Smooth muscle cell (in vitro differentiated cells): ENCODE measurements at regions not wholly inside any gene's neighbourhood (a gene's known extent, or its start where the extent isn't known, plus 50 kb on each side); places are given as distances from the start of the nearest gene placed in this dataset.
"Not testable (repeated sequence)": the region's sequence is repeated elsewhere in the genome, so short reads cannot be mapped to it uniquely, and the experiment has no call there.

Experiments used
- DNase-seq: peaks from one replicate; lab custom pipeline; 2025; ENCODE audit not compliant: unreplicated experiment; lab: John Stamatoyannopoulos, UW
- H2AFZ ChIP-seq: fragments of 200-600 bp; sonication (generic); 2 replicates; pipeline ENCODE4 v1.6.0; 2016; ENCODE audit warnings: antibody characterized with exemption, low read depth, mild to moderate bottlenecking
- H3F3A ChIP-seq: fragments of 200-600 bp; sonication (generic); 2 replicates; pipeline ENCODE4 v1.6.0; 2017; ENCODE audit warnings: antibody characterized with exemption, low read depth
- H3K27ac ChIP-seq: fragments of 200-600 bp; sonication (generic); 2 replicates; pipeline ENCODE4 v1.5.1; 2016; ENCODE audit warnings: low read depth, mild to moderate bottlenecking
- H3K27me3 ChIP-seq: fragments of 200-600 bp; sonication (generic); 2 replicates; pipeline ENCODE4 v1.6.1; 2016; ENCODE audit warnings: low read depth, mild to moderate bottlenecking
- H3K36me3 ChIP-seq: fragments of 200-600 bp; sonication (generic); 2 replicates; pipeline ENCODE4 v1.5.1; 2016; ENCODE audit warnings: low read depth
- H3K4me1 ChIP-seq: fragments of 200-600 bp; sonication (generic); 2 replicates; pipeline ENCODE4 v1.5.1; 2016; ENCODE audit warnings: low read depth
- H3K4me2 ChIP-seq: fragments of 200-600 bp; sonication (generic); 2 replicates; pipeline ENCODE4 v1.6.0; 2016; ENCODE audit warnings: mild to moderate bottlenecking
- H3K4me3 ChIP-seq: fragments of 200-600 bp; sonication (generic); 2 replicates; pipeline ENCODE4 v1.5.1; 2016; ENCODE audit warnings: mild to moderate bottlenecking
- H3K79me2 ChIP-seq: fragments of 200-600 bp; sonication (generic); 2 replicates; pipeline ENCODE4 v1.6.0; 2016; ENCODE audit warnings: low read depth, mild to moderate bottlenecking
- H3K9ac ChIP-seq: fragments of 200-600 bp; sonication (generic); 2 replicates; pipeline ENCODE4 v1.6.0; 2016; ENCODE audit warnings: low read depth
- H3K9me3 ChIP-seq: fragments of 200-600 bp; sonication (generic); replicated peaks from 2 replicates; pipeline ENCODE4 v1.5.1; 2016; ENCODE audit warnings: low read depth
- H4K20me1 ChIP-seq: fragments of 200-600 bp; sonication (generic); 2 replicates; pipeline ENCODE4 v1.6.0; 2016; ENCODE audit warnings: low read depth
- WGBS: methylation state at CpG from one replicate; pipeline ENCODE4 v1.1.7; 2016; ENCODE audit warnings: low lambda C conversion rate; 5-methylcytosine and 5-hydroxymethylcytosine counted together
- TF ChIP-seq, protein P1 (sequence below): fragments of 200-600 bp; sonication (generic); IDR thresholded peaks from 2 replicates; pipeline ENCODE4 v1.5.1; 2017; ENCODE audit warnings: borderline replicate concordance, mild to moderate bottlenecking, antibody characterized with exemption; ENCODE audit not compliant: insufficient read depth, poor library complexity, severe bottlenecking

DNA sequence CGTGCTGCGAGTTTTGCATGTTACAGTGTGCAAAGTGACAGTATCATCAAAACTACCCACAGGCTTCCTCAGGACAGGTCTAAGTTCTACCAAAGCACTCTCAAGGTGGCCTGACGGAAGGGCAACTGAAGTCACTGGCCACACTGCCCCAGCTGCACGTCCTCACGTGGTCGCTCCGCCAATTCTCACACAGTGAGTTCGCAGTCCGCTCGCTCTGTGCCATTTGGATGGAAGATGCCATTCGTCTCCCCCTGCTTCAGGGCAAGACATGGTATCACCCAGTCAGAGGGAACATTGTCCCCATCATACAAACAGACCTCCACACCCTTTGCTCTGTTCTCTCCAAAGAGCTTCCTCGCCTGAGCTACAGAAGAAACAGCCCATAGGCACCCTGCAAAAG lies 109.6 kb upstream of the COBL start:
- no peaks in the 10 kb centered on the region for H3K4me1 ChIP-seq
- TF ChIP-seq, protein P1, sequence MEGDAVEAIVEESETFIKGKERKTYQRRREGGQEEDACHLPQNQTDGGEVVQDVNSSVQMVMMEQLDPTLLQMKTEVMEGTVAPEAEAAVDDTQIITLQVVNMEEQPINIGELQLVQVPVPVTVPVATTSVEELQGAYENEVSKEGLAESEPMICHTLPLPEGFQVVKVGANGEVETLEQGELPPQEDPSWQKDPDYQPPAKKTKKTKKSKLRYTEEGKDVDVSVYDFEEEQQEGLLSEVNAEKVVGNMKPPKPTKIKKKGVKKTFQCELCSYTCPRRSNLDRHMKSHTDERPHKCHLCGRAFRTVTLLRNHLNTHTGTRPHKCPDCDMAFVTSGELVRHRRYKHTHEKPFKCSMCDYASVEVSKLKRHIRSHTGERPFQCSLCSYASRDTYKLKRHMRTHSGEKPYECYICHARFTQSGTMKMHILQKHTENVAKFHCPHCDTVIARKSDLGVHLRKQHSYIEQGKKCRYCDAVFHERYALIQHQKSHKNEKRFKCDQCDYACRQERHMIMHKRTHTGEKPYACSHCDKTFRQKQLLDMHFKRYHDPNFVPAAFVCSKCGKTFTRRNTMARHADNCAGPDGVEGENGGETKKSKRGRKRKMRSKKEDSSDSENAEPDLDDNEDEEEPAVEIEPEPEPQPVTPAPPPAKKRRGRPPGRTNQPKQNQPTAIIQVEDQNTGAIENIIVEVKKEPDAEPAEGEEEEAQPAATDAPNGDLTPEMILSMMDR: no peak
- no peaks in the 10 kb centered on the region for H3K9me3 ChIP-seq
- no peak overlapping the region for H2AFZ ChIP-seq
- H4K20me1 ChIP-seq: no peaks in the 10 kb centered on the region
- no peak for DNase-seq
- no peak overlapping the region for H3K4me2 ChIP-seq
- no peaks in the 10 kb centered on the region for H3K79me2 ChIP-seq
- 91% methylated on average over 12 of the region's 12 CpGs for WGBS
- H3K27ac ChIP-seq: no peak overlapping the region
- no peaks in the 10 kb centered on the region for H3F3A ChIP-seq
- no peak overlapping the region for H3K4me3 ChIP-seq
- no peak overlapping the region for H3K9ac ChIP-seq
- no peaks in the 10 kb centered on the region for H3K36me3 ChIP-seq
- peaks cover 10% of the 10 kb centered on the region for H3K27me3 ChIP-seq

DNA sequence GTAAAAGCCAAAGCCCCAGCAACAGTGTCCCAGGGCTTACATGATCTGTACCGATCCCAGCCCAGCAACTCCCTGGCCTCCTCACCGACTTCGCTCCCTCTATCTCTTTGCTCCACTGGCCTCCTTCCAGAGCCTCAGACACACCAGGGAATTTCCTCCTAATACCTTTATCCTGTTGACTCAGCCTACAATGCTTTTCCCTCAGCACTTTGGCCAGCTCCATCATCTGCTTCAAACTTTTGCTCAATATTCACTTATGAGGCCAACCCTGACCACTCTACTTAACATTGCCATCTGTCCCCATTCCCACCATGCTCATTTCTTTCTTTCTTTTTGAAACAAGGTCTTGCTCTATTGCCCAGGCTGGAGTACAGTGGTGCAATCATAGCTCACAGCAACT lies 93.3 kb upstream of the COBL start:
- H4K20me1 ChIP-seq, H2AFZ ChIP-seq, H3K9me3 ChIP-seq, H3K9ac ChIP-seq, H3K27me3 ChIP-seq, H3F3A ChIP-seq, H3K4me1 ChIP-seq, H3K4me3 ChIP-seq, H3K36me3 ChIP-seq, H3K79me2 ChIP-seq, DNase-seq, H3K27ac ChIP-seq, H3K4me2 ChIP-seq: not testable (repeated sequence)
- no CpG with 5 or more reads among the region's 3 CpGs for WGBS

DNA sequence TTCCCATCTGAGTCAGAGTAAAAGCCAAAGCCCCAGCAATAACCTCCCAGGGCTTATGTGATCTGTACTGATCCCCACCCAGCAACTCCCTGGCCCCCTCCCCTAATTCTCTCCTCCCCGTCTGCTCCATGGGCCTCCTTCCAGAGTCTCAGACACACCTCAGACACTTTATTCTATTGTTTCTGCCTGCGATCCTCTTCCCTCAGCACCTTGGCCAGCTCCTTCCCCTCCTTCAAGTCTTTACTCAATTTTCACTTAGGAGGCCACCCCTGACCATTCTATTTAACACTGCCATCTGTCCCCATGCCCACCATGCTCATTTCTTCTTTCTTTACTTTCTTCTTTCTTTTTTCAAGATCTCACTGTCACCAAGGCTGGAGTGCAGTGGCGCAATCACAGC lies 81.0 kb upstream of the COBL start:
- H3K27me3 ChIP-seq: not testable (repeated sequence)

DNA sequence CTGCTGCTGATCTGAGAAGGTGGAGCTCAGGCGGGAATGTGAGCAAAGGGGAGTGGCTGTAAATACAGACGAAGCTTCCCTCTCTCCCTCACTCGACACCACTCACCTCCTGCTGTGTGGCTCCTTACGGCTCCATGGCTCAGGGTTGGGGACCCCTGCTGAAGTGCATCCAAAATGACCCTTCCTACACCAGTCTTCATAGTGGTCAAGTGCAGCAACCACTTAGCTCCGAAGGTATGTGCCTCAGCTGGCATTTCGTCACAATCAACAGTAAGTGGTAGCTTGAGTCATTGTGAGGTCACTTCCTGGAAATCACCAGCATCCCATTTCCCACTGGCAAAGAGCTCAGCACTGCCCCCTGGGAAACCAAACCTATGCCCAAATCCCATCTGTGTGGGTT lies 76.4 kb upstream of the COBL start:
- DNase-seq, H3K27ac ChIP-seq, H3K27me3 ChIP-seq, H3K4me2 ChIP-seq, H3K9ac ChIP-seq, H2AFZ ChIP-seq, H3K4me1 ChIP-seq, H3K79me2 ChIP-seq, H3K36me3 ChIP-seq, H4K20me1 ChIP-seq, H3K4me3 ChIP-seq, H3K9me3 ChIP-seq, H3F3A ChIP-seq: not testable (repeated sequence)
- 88% methylated on average over 6 of the region's 6 CpGs for WGBS

More for the DNA sequence above, 81.0 kb upstream of the COBL start:
- 41% methylated on average over 3 of the region's 3 CpGs for WGBS
- not testable (repeated sequence) for H3K36me3 ChIP-seq, H3K4me2 ChIP-seq, DNase-seq, H3K27ac ChIP-seq, H3K4me3 ChIP-seq, H3K4me1 ChIP-seq, H3K9me3 ChIP-seq, H3K9ac ChIP-seq, H3K79me2 ChIP-seq, H2AFZ ChIP-seq, H4K20me1 ChIP-seq, H3F3A ChIP-seq

DNA sequence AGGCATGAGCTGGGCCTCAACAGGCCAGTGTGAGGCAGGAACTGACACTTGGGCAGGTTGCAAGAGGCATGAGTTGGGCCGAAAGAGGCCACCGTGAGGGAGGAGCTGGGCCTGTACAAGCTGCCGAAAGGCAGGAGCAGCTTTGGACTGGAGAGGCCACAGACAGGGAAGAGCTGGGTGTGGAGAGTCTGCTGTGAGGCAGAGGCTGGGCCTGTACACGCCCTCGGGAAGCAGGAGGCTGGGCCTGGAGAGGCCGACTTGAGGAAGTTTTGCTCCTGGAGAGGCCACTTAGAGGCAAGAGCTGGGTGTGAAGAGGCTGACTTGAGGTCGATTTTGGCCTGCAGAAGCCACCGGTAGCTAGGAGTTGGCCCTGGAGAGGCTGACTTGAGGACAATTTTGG lies 73.3 kb upstream of the COBL start:
- H2AFZ ChIP-seq, H3K79me2 ChIP-seq: not testable (repeated sequence)

DNA sequence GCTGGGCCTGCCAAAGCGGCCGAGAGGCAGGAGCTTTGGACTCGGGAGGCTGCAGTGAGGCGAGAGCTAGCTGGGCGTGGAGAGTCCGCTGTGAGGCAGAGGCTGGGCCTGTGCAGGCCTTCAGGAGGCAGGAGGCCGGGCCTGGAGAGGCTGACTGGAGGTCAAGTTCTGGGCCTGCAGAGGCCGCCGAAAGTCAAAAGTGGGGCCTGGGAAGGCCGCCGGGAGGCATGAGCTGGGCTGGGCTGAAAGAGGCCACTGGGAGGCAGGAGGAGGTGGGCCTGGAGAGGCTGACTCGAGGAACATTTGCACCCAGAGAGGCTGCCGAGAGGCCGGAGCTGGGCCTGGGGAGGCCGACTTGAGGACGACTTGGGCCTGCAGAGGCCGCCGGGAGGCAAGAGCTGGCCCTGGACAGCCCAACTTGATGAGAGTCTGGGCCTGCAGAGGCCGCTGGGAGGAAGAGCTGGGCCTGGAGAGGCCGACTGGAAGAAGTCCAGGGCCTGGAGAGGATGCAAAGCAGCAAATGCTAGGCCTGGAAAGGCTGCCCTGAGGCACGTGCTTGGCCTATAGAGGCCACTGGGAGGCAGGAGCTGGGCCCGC lies 72.7 kb upstream of the COBL start:
- H3K9me3 ChIP-seq, H3K36me3 ChIP-seq, DNase-seq, H3K27ac ChIP-seq, H3K4me1 ChIP-seq, H3K9ac ChIP-seq, H3K4me2 ChIP-seq, H3K4me3 ChIP-seq, H4K20me1 ChIP-seq, H3K27me3 ChIP-seq, H2AFZ ChIP-seq, H3K79me2 ChIP-seq, H3F3A ChIP-seq: not testable (repeated sequence)
- WGBS: 95% methylated on average over 20 of the region's 22 CpGs

More for the DNA sequence above, 73.3 kb upstream of the COBL start:
- not testable (repeated sequence) for H3K9me3 ChIP-seq, H3K4me3 ChIP-seq, DNase-seq, H3K4me1 ChIP-seq, H3K36me3 ChIP-seq, H3K9ac ChIP-seq, H3K27me3 ChIP-seq, H3K27ac ChIP-seq, H4K20me1 ChIP-seq, H3F3A ChIP-seq, H3K4me2 ChIP-seq
- 82% methylated on average over 8 of the region's 8 CpGs for WGBS

DNA sequence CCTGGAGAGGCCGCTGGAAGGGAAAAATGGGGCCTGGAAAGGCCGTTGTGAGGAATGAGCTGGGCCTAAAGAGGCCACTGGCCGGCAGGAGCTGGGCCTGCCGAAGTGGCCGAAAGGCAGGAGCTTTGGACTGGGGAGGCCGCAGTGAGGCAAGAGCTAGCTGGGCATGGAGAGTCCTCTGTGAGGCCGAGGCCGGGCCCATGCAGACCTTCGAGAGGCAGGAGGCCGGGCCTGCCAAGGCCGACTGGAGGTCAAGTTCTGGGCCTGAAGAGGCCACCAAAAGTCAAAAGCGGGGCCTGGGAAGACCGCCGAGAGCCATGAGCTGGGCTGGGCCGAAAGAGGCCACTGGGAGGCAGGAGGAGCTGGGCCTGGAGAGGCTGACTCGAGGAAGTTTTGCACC lies 71.6 kb upstream of the COBL start:
- H3K4me2 ChIP-seq, H3K27me3 ChIP-seq, H3K4me3 ChIP-seq, H3K4me1 ChIP-seq, H3F3A ChIP-seq, H3K79me2 ChIP-seq, H3K9me3 ChIP-seq, DNase-seq, H3K27ac ChIP-seq, H4K20me1 ChIP-seq, H2AFZ ChIP-seq, H3K36me3 ChIP-seq, H3K9ac ChIP-seq: not testable (repeated sequence)
- WGBS: 98% methylated on average over 8 of the region's 16 CpGs

DNA sequence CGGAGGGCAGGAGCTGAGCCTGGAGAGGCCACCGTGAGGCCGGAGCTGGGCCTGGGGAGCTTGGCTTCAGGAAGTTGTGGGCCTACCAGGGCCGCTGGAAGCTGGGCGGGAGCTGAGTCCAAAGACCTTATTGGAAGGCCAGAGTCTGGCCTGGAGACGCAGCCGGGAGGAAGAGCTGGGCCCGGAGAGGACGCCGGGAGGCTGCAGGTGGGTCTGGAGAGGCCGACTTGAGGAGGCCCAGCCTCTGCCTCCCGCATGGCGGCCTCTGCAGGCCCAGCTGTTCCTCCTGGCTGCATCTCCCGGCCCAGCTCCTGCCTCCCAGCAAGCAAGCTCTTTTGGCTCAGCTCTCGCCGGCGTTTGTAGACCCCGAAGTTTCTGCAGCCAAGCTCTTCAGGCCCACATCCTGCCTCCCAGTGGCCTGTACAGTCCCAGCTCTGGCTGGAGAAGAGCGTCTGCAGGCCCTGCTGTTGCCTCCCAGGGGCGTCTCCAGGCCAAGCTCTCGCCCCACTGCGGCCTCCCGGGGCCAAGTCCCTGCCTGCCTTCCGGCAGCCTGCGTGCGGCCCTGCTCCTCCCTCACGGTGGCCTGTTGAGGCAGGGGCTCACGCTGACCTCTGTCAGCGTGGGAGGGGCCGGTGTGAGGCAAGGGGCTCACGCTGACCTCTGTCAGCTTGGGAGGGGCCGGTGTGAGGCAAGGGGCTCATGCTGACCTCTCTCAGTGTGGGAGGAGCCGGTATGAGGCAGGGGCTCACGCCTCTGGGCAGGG lies 70.4 kb upstream of the COBL start:
- not testable (repeated sequence) for H3K36me3 ChIP-seq, H2AFZ ChIP-seq, DNase-seq, H3K4me3 ChIP-seq, H3K4me1 ChIP-seq, H3F3A ChIP-seq, H4K20me1 ChIP-seq, H3K27ac ChIP-seq, H3K27me3 ChIP-seq, H3K79me2 ChIP-seq, H3K9ac ChIP-seq, H3K4me2 ChIP-seq, H3K9me3 ChIP-seq
- WGBS: 95% methylated on average over 30 of the region's 34 CpGs
